Neural progenitor cell (in vitro differentiated cells): ENCODE measurements at regions not wholly inside any gene's neighbourhood (a gene's known extent, or its start where the extent isn't known, plus 50 kb on each side); places are given as distances from the start of the nearest gene placed in this dataset.

Experiments used
- DNase-seq: peaks from one replicate; pipeline ENCODE4 v3.0.0-alpha.2; 2016; ENCODE audit warnings: low spot score
- H2AFZ ChIP-seq: fragments of 200-600 bp; sonication (generic); replicated peaks from 2 replicates; pipeline ENCODE4 v1.6.1; 2016; ENCODE audit warnings: antibody characterized with exemption
- H3F3A ChIP-seq: fragments of 200-600 bp; sonication (generic); 2 replicates; pipeline ENCODE4 v1.6.1; 2016; ENCODE audit warnings: antibody characterized with exemption, low read depth
- H3K27ac ChIP-seq: fragments of 200-600 bp; sonication (generic); 2 replicates; pipeline ENCODE4 v1.5.1; 2016; ENCODE audit warnings: mild to moderate bottlenecking
- H3K27me3 ChIP-seq: fragments of 200-600 bp; sonication (generic); 2 replicates; pipeline ENCODE4 v1.6.1; 2016; ENCODE audit warnings: mild to moderate bottlenecking, moderate library complexity
- H3K36me3 ChIP-seq: fragments of 200-600 bp; sonication (generic); 2 replicates; pipeline ENCODE4 v1.5.1; 2016
- H3K4me1 ChIP-seq: fragments of 200-600 bp; sonication (generic); 2 replicates; pipeline ENCODE4 v1.6.1; 2016; ENCODE audit warnings: mixed run types
- H3K4me2 ChIP-seq: fragments of 200-600 bp; sonication (generic); 2 replicates; pipeline ENCODE4 v1.6.1; 2016
- H3K4me3 ChIP-seq: fragments of 200-600 bp; sonication (generic); 2 replicates; pipeline ENCODE4 v1.5.1; 2016
- H3K79me2 ChIP-seq: fragments of 200-600 bp; sonication (generic); 2 replicates; pipeline ENCODE4 v1.6.1; 2016; ENCODE audit warnings: low read depth
- H3K9ac ChIP-seq: fragments of 200-600 bp; sonication (generic); 2 replicates; pipeline ENCODE4 v1.6.1; 2016
- H3K9me3 ChIP-seq: fragments of 200-600 bp; sonication (generic); 2 replicates; pipeline ENCODE4 v1.5.1; 2016; ENCODE audit warnings: low read depth
- H4K20me1 ChIP-seq: fragments of 200-600 bp; sonication (generic); 2 replicates; pipeline ENCODE4 v1.6.1; 2016; ENCODE audit warnings: low read depth
- H3K27ac Mint-ChIP-seq: 3 replicates; pipeline ENCODE4 v1.8.0; 2021; ENCODE audit warnings: mixed read lengths
- H3K27me3 Mint-ChIP-seq: 2 replicates; pipeline ENCODE4 v1.8.0; 2022; ENCODE audit warnings: low read depth, mild to moderate bottlenecking, inconsistent platforms, moderate library complexity, mixed read lengths; ENCODE audit not compliant: insufficient read depth
- H3K36me3 Mint-ChIP-seq: 3 replicates; pipeline ENCODE4 v1.8.0; 2021; ENCODE audit warnings: mixed read lengths
- H3K4me1 Mint-ChIP-seq: 3 replicates; pipeline ENCODE4 v1.8.0; 2021; ENCODE audit warnings: mixed read lengths
- H3K4me3 Mint-ChIP-seq: 3 replicates; pipeline ENCODE4 v1.8.0; 2021; ENCODE audit warnings: mild to moderate bottlenecking, moderate library complexity, mixed read lengths
- H3K9me3 Mint-ChIP-seq: 3 replicates; pipeline ENCODE4 v1.8.0; 2020; ENCODE audit warnings: mixed read lengths
- EZH2 ChIP-seq: fragments of 200-600 bp; sonication (generic); IDR thresholded peaks from 2 replicates; pipeline ENCODE4 v1.6.1; 2017; ENCODE audit warnings: antibody characterized with exemption, mild to moderate bottlenecking, moderate library complexity
- EZH2phosphoT487 ChIP-seq: fragments of 200-600 bp; sonication (generic); IDR thresholded peaks from 2 replicates; pipeline ENCODE4 v1.6.1; 2017; ENCODE audit warnings: antibody characterized with exemption
- TF ChIP-seq, protein P1 (sequence below): fragments of 200-600 bp; sonication (generic); IDR thresholded peaks from 2 replicates; pipeline ENCODE4 v1.5.1; 2017; ENCODE audit warnings: antibody characterized with exemption, mild to moderate bottlenecking

GRCh38 chr22:47392729-47393128, 630.3 kb downstream of the TBC1D22A start:
- H3K4me3 Mint-ChIP-seq: no peak overlapping the region
- Histone ChIP-seq H3K27me3 (no peaks in the 10 kb centered on the region), H3K79me2 (no peaks in the 10 kb centered on the region), H2AFZ (no peak overlapping the region), H3K36me3 (no peaks in the 10 kb centered on the region), H3K9ac (no peak overlapping the region), H3K4me1 (no peaks in the 10 kb centered on the region), H3K4me2 (no peak overlapping the region), H3F3A (no peaks in the 10 kb centered on the region), H3K27ac (no peak overlapping the region), H3K9me3 (no peaks in the 10 kb centered on the region), H3K4me3 (no peak overlapping the region), H4K20me1 (no peaks in the 10 kb centered on the region)
- peaks cover 21% of the 10 kb centered on the region for H3K9me3 Mint-ChIP-seq
- H3K27me3 Mint-ChIP-seq: peaks cover 4% of the 10 kb centered on the region
- no peak for DNase-seq
- H3K27ac Mint-ChIP-seq: no peak overlapping the region
- TF ChIP-seq, protein P1, sequence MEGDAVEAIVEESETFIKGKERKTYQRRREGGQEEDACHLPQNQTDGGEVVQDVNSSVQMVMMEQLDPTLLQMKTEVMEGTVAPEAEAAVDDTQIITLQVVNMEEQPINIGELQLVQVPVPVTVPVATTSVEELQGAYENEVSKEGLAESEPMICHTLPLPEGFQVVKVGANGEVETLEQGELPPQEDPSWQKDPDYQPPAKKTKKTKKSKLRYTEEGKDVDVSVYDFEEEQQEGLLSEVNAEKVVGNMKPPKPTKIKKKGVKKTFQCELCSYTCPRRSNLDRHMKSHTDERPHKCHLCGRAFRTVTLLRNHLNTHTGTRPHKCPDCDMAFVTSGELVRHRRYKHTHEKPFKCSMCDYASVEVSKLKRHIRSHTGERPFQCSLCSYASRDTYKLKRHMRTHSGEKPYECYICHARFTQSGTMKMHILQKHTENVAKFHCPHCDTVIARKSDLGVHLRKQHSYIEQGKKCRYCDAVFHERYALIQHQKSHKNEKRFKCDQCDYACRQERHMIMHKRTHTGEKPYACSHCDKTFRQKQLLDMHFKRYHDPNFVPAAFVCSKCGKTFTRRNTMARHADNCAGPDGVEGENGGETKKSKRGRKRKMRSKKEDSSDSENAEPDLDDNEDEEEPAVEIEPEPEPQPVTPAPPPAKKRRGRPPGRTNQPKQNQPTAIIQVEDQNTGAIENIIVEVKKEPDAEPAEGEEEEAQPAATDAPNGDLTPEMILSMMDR: no peak
- TF ChIP-seq EZH2 (no peak), EZH2phosphoT487 (no peak)
- no peaks in the 10 kb centered on the region for H3K4me1 Mint-ChIP-seq
- no peaks in the 10 kb centered on the region for H3K36me3 Mint-ChIP-seq

- H3K79me2 ChIP-seq: no peaks in the 10 kb centered on the region
These were observed 629.6 kb downstream of the TBC1D22A start for GRCh38 chr22:47392054-47392347.

GRCh38 chr22:47391169-47392053, 629.0 kb downstream of the TBC1D22A start:
- TF ChIP-seq EZH2: no peak
- TF ChIP-seq, protein P1: no peak
- no peak for TF ChIP-seq EZH2phosphoT487
- no peak overlapping the region for H3K4me3 Mint-ChIP-seq
- Histone ChIP-seq H3K4me2 (no peak overlapping the region), H3K36me3 (no peaks in the 10 kb centered on the region), H3K4me3 (no peak overlapping the region), H3K27ac (no peak overlapping the region), H3K4me1 (no peaks in the 10 kb centered on the region), H3K27me3 (no peaks in the 10 kb centered on the region), H2AFZ (no peak overlapping the region), H3K79me2 (no peaks in the 10 kb centered on the region), H3K9me3 (no peaks in the 10 kb centered on the region), H3F3A (no peaks in the 10 kb centered on the region), H4K20me1 (no peaks in the 10 kb centered on the region), H3K9ac (no peak overlapping the region)
- H3K27me3 Mint-ChIP-seq: peaks cover 4% of the 10 kb centered on the region
- no peak for DNase-seq
- H3K9me3 Mint-ChIP-seq: peaks cover 15% of the 10 kb centered on the region
- H3K36me3 Mint-ChIP-seq: no peaks in the 10 kb centered on the region
- no peaks in the 10 kb centered on the region for H3K4me1 Mint-ChIP-seq
- no peak overlapping the region for H3K27ac Mint-ChIP-seq

More at GRCh38 chr22:47392054-47392347, 629.6 kb downstream of the TBC1D22A start:
- Mint-ChIP-seq H3K4me1 (no peaks in the 10 kb centered on the region), H3K9me3 (peaks cover 21% of the 10 kb centered on the region), H3K27ac (no peak overlapping the region), H3K4me3 (no peak overlapping the region), H3K27me3 (peaks cover 4% of the 10 kb centered on the region), H3K36me3 (no peaks in the 10 kb centered on the region)
- Histone ChIP-seq H3K4me3 (no peak overlapping the region), H4K20me1 (no peaks in the 10 kb centered on the region), H3K9ac (no peak overlapping the region), H2AFZ (no peak overlapping the region), H3K4me2 (no peak overlapping the region), H3K36me3 (no peaks in the 10 kb centered on the region), H3F3A (no peaks in the 10 kb centered on the region), H3K27ac (no peak overlapping the region), H3K27me3 (no peaks in the 10 kb centered on the region), H3K4me1 (no peaks in the 10 kb centered on the region), H3K9me3 (no peaks in the 10 kb centered on the region)
- TF ChIP-seq EZH2phosphoT487: no peak
- TF ChIP-seq, protein P1: no peak
- no peak for TF ChIP-seq EZH2
- no peak for DNase-seq
